Liver (tissue), 7 donors: ENCODE measurements at regions not wholly inside any gene's neighbourhood (a gene's known extent, or its start where the extent isn't known, plus 50 kb on each side); places are given as distances from the start of the nearest gene placed in this dataset.

ENCODE experiments used
- DNase-seq: peaks from one replicate; pipeline ENCODE4 v3.0.0-alpha.2; 2017; ENCODE audit warnings: low spot score
- H3K27ac ChIP-seq, 2 donors: one replicate each; pipeline ENCODE4 v1.7.0; 2013; ENCODE audit warnings: inconsistent platforms in 2 of 2, low read length in 2 of 2, control low read depth in 1 of 2, low read depth in 1 of 2, mild to moderate bottlenecking in 1 of 2
- H3K27me3 ChIP-seq, 4 donors: one replicate each; pipeline versions ENCODE4 v1.6.1 to v1.7.0; 2013; ENCODE audit warnings: low read length in 3 of 4, inconsistent platforms in 1 of 4, mild to moderate bottlenecking in 1 of 4, moderate library complexity in 1 of 4; ENCODE audit not compliant: control insufficient read depth in 4 of 4, insufficient read depth in 4 of 4
- H3K36me3 ChIP-seq, 4 donors: one replicate each; pipeline versions ENCODE4 v1.6.1 to v1.7.0; 2013; ENCODE audit warnings: low read length in 3 of 4, mild to moderate bottlenecking in 3 of 4, low read depth in 1 of 4, moderate library complexity in 1 of 4; ENCODE audit not compliant: control insufficient read depth in 4 of 4, insufficient read depth in 3 of 4
- H3K4me1 ChIP-seq, 4 donors: one replicate each; pipeline versions ENCODE4 v1.6.1 to v1.7.0; 2013; ENCODE audit warnings: low read length in 3 of 4, mild to moderate bottlenecking in 3 of 4, moderate library complexity in 1 of 4; ENCODE audit not compliant: control insufficient read depth in 4 of 4, insufficient read depth in 4 of 4
- H3K4me3 ChIP-seq, 3 donors: one replicate each; pipeline versions ENCODE4 v1.6.1 to v1.7.0; 2013; ENCODE audit warnings: low read length in 3 of 3, control low read depth in 1 of 3, low read depth in 1 of 3, mild to moderate bottlenecking in 1 of 3
- H3K9ac ChIP-seq, 2 donors: one replicate each; pipeline ENCODE4 v1.7.0; 2013; ENCODE audit warnings: low read length in 2 of 2, mild to moderate bottlenecking in 2 of 2, moderate library complexity in 2 of 2, control low read depth in 1 of 2, low read depth in 1 of 2
- H3K9me3 ChIP-seq, 4 donors: one replicate each; pipeline versions ENCODE4 v1.6.1 to v1.7.0; 2013; ENCODE audit warnings: low read length in 3 of 4; ENCODE audit not compliant: control insufficient read depth in 4 of 4
- FOXA1 ChIP-seq: IDR thresholded peaks from 2 replicates; pipeline ENCODE4 v1.6.1; 2016; ENCODE audit warnings: antibody characterized with exemption
- HNF4G ChIP-seq: IDR thresholded peaks from 2 replicates; pipeline ENCODE4 v1.6.1; 2016; ENCODE audit warnings: antibody characterized with exemption
- JUND ChIP-seq, 2 donors: IDR thresholded peaks; 2 replicates each; pipeline ENCODE4 v1.6.1; 2016; ENCODE audit warnings: antibody characterized with exemption in 2 of 2
- RAD21 ChIP-seq, 2 donors: IDR thresholded peaks; 2 replicates each; pipeline ENCODE4 v1.6.1; 2016; ENCODE audit warnings: antibody characterized with exemption in 2 of 2, mild to moderate bottlenecking in 2 of 2
- RXRA ChIP-seq, 2 donors: IDR thresholded peaks; 2 replicates each; pipeline ENCODE4 v1.6.1; 2017 to 2018; ENCODE audit warnings: antibody characterized with exemption in 2 of 2, mild to moderate bottlenecking in 1 of 2
- WGBS: extraction: QIAGEN DNeasy Blood & Tissue Kit; methylation state at CpG from one replicate; pipeline ENCODE4 v1.1.7; 2013; 5-methylcytosine and 5-hydroxymethylcytosine counted together
- donor health status: healthy.
- donor health status: healthy.
- donor health status: healthy.
- donor health status: healthy.

DNA sequence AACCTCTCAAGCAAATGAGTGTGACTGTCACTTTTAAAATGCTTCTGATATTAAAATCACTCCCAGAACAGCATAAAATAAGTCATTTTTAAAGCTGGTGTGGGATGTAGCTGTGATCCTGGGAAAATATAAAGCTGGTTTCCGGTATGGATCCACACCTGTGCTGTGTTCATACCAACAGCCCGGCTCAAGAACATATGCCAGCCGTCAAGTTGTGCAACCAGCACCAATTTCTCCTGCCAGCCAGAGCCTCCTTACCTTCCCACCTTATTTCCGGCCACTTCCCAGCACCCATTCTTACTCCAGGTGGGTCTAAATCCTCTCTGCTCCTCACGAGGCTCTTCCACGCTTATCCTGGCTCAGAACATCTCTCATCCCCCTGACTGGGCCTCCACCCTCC is 50.9 kb upstream of the RPS6KA2 start:
- TF ChIP-seq JUND (IDR thresholded peaks at IDR 0.05) (no peak), RXRA (IDR thresholded peaks at IDR 0.05) (no peak), FOXA1 (no peak), RAD21 (IDR thresholded peaks at IDR 0.05) (no peak), HNF4G (no peak)
- DNase-seq = no peak
- Histone ChIP-seq H3K27ac (no peak overlapping the region), H3K4me1 (peaks cover 0 to 5% (median 0%) of the 10 kb centered on the region in 4 donors), H3K27me3 (no peaks in the 10 kb centered on the region), H3K9ac (no peak overlapping the region), H3K9me3 (no peaks in the 10 kb centered on the region), H3K4me3 (no peak overlapping the region), H3K36me3 (no peaks in the 10 kb centered on the region)
- WGBS = 91% methylated on average over 6 of the region's 6 CpGs
